ENCODE measurements at regions not wholly inside any gene's neighbourhood (a gene's known extent, or its start where the extent isn't known, plus 50 kb on each side); places are given as distances from the start of the nearest gene placed in this dataset.

- TF ChIP-seq CTCF (IDR thresholded peaks at IDR 0.05): no peak
- no peak for TF ChIP-seq EP300 (IDR thresholded peaks at IDR 0.05)
These were observed 1152.0 kb downstream of the KHDRBS2 start for GRCh38 chr6:61134028-61134427.
